Skeletal muscle satellite cell (primary cell): ENCODE measurements at regions not wholly inside any gene's neighbourhood (a gene's known extent, or its start where the extent isn't known, plus 50 kb on each side); places are given as distances from the start of the nearest gene placed in this dataset.
A peak's percentile ranks its signal among the peaks of the same experiment; 100 is the strongest.

Experiments
- H3K27me3 ChIP-seq: 2 replicates; pipeline ENCODE4 v1.7.0; 2013; ENCODE audit warnings: low read length; ENCODE audit not compliant: control insufficient read depth, insufficient read depth
- H3K36me3 ChIP-seq: 2 replicates; pipeline ENCODE4 v1.7.0; 2013; ENCODE audit warnings: mild to moderate bottlenecking, control low read depth, low read length; ENCODE audit not compliant: insufficient read depth
- H3K4me1 ChIP-seq: 2 replicates; pipeline ENCODE4 v1.7.0; 2013; ENCODE audit warnings: low read length; ENCODE audit not compliant: control insufficient read depth, insufficient read depth
- H3K4me2 ChIP-seq: 2 replicates; pipeline ENCODE4 v1.7.0; 2013; ENCODE audit warnings: mild to moderate bottlenecking, low read length
- H3K4me3 ChIP-seq: 2 replicates; pipeline ENCODE4 v1.7.0; 2013; ENCODE audit warnings: low read length
- H3K9ac ChIP-seq: 2 replicates; pipeline ENCODE4 v1.7.0; 2013; ENCODE audit warnings: mild to moderate bottlenecking, low read depth, low read length, moderate library complexity
- H3K9me3 ChIP-seq: replicated peaks from 2 replicates; pipeline ENCODE4 v1.7.0; 2013; ENCODE audit warnings: mild to moderate bottlenecking, control low read depth, low read length

DNA sequence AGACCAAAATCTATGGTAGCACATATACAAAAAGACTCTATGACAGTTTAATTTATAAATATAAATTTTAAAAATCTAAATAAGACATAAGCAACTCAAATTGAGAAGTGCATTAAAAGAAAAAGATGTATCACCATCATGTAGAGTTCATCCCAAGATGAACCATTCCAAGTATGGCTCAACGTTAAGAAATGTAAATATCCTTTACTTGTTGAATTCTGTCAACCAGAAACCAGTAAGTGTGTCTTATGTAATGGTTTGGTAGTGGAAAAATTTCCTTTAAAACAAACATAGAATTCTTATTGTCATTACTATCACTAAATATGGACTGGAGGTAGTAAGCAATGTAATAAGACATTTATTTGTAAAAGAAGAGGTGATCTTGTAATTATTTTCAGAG, 87.3 kb downstream of the YIPF5 start:
- no peaks in the 10 kb centered on the region for H3K36me3 ChIP-seq
- H3K9ac ChIP-seq = no peak overlapping the region
- H3K27me3 ChIP-seq = no peaks in the 10 kb centered on the region
- peaks cover 7% of the 10 kb centered on the region for H3K4me1 ChIP-seq
- no peak overlapping the region for H3K4me3 ChIP-seq
- H3K4me2 ChIP-seq = no peak overlapping the region
- H3K9me3 ChIP-seq = peaks cover 5% of the 10 kb centered on the region

DNA sequence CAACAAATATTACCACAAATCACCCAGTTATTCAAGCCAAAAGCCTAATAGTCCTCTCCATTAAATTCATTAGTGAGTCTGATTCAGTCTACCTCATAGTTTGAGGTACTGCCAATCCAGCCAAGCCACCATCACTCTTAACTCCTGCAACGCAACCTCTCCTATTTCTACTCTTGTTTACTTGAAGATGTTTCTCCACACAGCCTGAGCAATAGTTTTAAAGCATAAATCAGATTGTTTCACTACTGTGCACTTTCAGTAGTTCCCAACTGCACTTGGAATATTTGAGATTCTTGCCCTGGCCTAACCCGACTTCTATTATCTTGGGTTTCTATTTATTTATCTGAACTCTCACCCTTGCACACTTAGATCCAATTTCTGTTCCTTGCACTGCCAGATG, 85.5 kb downstream of the YIPF5 start:
- peaks cover 22% of the 10 kb centered on the region for H3K4me1 ChIP-seq
- no peaks in the 10 kb centered on the region for H3K27me3 ChIP-seq
- H3K4me3 ChIP-seq = no peak overlapping the region
- H3K36me3 ChIP-seq = no peaks in the 10 kb centered on the region
- peaks cover 5% of the 10 kb centered on the region for H3K9me3 ChIP-seq
- H3K4me2 ChIP-seq = no peak overlapping the region
- no peak overlapping the region for H3K9ac ChIP-seq

DNA sequence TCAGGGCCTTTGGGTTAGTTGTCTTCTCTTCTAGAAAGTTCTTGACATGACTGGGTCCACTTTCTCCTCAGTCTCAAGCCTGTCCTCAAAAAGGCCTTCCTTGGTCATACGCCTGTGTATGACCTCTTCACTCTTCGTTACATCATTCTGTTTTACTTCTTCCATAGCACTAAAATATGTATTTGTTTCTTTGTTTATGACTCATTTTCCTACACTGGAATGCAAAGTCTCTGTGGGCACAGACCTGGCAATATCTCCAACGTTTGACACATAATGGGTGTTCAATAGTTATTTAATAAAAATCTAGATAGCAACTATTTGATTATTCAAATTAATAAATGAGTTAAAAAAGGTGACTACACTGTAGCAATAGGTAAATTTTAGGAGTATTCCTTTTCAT, 85.1 kb downstream of the YIPF5 start:
- H3K4me3 ChIP-seq = no peak overlapping the region
- H3K4me1 ChIP-seq = peaks cover 22% of the 10 kb centered on the region
- H3K4me2 ChIP-seq = no peak overlapping the region
- no peak overlapping the region for H3K9ac ChIP-seq
- no peaks in the 10 kb centered on the region for H3K27me3 ChIP-seq
- H3K9me3 ChIP-seq = peaks cover 5% of the 10 kb centered on the region
- H3K36me3 ChIP-seq = no peaks in the 10 kb centered on the region

DNA sequence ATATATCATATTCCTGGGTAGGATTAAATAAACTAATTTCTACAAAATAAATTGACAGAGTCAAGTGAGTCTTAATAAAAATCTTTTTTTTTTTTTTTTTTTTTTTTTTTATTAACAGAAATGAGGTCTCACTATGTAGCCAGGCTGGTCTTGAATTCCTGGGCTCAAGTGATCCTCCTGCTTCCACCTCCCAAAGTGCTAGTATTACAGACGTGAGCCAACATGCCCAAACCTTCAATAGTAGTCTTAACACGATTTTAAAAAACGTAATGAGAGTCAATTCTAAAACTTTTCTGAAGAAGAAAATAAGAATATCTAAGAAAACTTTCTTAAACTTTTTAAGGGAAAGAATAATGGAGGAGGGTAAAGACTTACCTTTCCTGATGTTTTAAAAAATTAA, 84.2 kb downstream of the YIPF5 start:
- Histone ChIP-seq H3K9me3 (peaks cover 5% of the 10 kb centered on the region), H3K36me3 (no peaks in the 10 kb centered on the region), H3K4me2 (no peak overlapping the region), H3K27me3 (no peaks in the 10 kb centered on the region), H3K4me1 (peaks cover 22% of the 10 kb centered on the region), H3K9ac (no peak overlapping the region), H3K4me3 (no peak overlapping the region)

DNA sequence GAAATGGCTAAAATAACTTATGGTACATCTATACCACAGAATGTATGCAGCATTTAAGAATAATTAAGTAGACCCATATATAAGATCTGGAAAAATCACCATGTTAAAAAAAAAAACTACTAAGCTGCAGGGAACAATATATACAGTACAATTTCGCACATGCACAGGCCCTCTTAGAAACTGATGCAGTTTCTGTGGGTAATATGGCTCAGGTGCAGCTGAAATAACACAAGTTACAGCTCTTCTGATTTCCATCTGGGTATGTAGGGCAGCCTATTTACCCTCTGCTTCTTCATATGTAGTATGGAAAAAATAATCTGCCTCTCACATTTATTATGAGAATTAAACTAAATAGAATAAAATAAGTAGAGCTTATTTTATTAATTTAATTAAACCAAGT, 82.9 kb downstream of the YIPF5 start:
- Histone ChIP-seq H3K9me3 (peaks cover under 1% of the 10 kb centered on the region), H3K9ac (no peak overlapping the region), H3K27me3 (no peaks in the 10 kb centered on the region), H3K4me3 (no peak overlapping the region), H3K36me3 (no peaks in the 10 kb centered on the region), H3K4me1 (peaks cover 22% of the 10 kb centered on the region), H3K4me2 (no peak overlapping the region)

DNA sequence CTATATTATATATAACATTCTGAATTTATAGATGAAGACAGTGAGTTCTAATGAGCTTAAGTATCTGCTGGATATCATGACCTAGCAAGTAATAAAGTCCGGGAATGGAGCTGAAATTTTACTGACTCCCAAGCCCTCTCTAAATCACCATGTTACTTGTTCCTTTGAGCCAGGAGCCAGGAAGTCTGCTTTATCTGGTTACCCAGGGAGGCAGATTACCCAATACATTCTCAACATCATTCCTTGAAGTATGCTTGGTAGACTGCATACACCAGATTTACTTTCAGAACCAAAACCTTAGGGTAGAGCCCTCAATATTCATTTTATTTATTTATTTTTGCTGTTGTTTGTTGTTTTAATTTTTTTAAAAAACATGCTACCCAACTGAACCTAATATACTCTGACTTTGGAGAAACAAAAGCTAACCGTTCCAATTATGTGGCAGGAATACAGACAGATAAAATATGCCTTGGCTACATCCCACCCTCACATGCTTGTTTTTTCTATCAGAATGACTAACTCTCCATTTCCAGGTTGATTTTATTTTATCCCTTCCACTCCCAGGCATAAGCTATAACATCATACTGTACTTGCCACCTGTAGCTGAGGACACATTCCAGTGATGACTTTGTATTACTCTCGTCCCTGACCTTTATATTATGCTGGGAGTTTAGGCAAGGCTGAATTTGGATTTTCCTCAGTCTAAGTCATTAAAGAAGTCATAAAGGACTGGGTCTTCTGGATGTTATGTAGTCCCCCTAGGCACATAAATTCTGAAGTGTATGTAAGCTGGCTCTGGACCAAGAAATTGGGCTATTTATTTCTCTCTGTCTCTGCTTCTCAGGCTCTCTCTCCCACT, 82.0 kb downstream of the YIPF5 start:
- Histone ChIP-seq H3K4me3 (no peak overlapping the region), H3K27me3 (no peaks in the 10 kb centered on the region), H3K4me2 (no peak overlapping the region), H3K9me3 (no peaks in the 10 kb centered on the region), H3K9ac (no peak overlapping the region), H3K36me3 (no peaks in the 10 kb centered on the region), H3K4me1 (peaks cover 22% of the 10 kb centered on the region)

DNA sequence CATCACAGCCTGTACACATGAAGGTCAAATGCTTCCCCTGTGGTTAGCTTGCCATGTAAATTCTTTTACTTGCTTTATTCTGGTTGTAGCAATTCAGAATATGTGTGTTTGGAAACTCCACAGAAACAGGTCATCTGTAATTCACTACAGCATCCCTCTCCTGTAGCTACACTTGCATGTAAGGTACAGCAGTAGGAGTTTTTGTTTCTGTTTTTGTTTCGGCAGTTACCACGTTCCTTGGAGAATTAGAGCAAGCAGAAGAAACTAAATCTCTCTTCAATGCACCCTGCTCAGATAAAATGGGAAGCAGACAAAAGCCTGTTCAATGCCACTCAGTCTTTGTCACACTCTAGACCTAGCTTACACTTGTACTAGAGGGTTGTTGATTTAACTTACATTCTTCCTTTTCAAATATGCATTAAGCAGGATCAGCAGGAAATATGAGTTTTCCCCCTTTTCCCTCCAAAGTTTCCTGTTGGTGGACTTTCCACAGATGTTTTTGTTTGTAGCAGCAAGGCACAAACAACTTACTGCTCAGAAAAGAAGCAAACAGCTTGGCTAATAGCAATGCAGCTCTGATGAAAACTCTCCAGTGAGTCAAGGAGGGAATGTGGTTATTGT, 80.9 kb downstream of the YIPF5 start:
- Histone ChIP-seq H3K4me3 (no peak overlapping the region), H3K27me3 (no peaks in the 10 kb centered on the region), H3K4me1 (peaks cover 22% of the 10 kb centered on the region), H3K4me2 (peak overlapping the region; percentile 15), H3K36me3 (no peaks in the 10 kb centered on the region), H3K9ac (no peak overlapping the region), H3K9me3 (no peaks in the 10 kb centered on the region)

DNA sequence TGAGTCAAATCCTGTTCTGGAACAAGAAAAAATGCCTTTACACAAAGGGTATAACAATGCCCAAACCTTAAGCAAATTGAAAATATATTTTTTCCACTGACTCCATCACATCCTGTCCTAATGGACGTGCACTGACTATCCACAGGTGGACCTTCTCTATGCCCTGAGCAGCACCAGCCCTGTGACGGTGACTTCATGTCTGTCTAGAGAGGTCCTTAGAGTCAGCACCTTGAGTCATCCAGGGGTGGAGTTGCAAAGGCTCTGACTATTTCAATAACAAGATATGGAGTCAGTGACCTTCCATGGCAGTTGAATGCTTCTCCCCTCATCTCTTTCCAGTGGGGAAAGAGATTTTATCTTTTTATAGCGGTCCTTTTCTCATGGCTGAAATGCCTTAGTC, 78.0 kb downstream of the YIPF5 start:
- Histone ChIP-seq H3K9me3 (peaks cover 7% of the 10 kb centered on the region), H3K4me3 (no peak overlapping the region), H3K4me2 (no peak overlapping the region), H3K36me3 (no peaks in the 10 kb centered on the region), H3K9ac (no peak overlapping the region), H3K27me3 (no peaks in the 10 kb centered on the region), H3K4me1 (peaks cover 15% of the 10 kb centered on the region)

DNA sequence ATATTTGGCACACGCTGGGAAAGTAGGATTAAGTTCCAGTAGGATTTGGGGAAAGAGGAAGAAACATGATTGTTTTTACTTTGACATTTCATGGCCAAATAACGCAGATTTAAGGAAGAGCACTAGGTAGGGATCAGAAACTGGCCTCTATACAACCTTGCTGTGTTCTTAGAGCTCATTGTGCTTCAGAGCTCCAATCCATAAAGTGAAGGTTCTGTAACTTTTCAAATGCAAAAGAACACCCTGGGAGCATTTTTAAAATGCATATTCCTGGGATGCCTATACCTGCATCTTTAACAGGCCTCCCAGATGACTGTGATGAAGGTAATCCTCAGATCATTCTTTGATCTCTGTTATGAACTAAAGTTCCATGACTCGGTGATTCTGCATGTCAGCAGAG, 77.1 kb downstream of the YIPF5 start:
- Histone ChIP-seq H3K9me3 (peaks cover 7% of the 10 kb centered on the region), H3K4me3 (no peak overlapping the region), H3K4me1 (peaks cover 14% of the 10 kb centered on the region), H3K36me3 (no peaks in the 10 kb centered on the region), H3K4me2 (no peak overlapping the region), H3K9ac (no peak overlapping the region), H3K27me3 (no peaks in the 10 kb centered on the region)

DNA sequence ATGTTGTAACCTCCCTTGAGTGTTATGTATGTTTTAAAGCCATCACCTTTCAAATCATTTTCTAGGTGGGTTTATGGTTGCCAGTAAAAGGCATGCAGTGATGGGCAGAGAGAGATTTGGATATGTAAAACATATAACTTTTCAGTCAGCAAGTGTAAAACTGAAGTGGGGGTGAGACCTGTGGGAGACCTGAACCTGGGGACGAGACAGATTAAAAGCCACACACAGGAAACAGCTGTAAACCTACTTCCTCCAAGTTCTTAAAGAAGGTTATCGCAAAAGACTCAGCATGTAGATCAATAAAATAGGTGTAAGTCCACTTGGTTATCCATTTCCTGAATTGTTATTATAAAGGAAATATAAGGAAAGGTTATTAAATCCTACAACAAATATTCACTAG, 76.6 kb downstream of the YIPF5 start:
- peaks cover 7% of the 10 kb centered on the region for H3K9me3 ChIP-seq
- no peak overlapping the region for H3K4me2 ChIP-seq
- H3K4me3 ChIP-seq = no peak overlapping the region
- no peak overlapping the region for H3K9ac ChIP-seq
- H3K4me1 ChIP-seq = peaks cover 9% of the 10 kb centered on the region
- H3K27me3 ChIP-seq = no peaks in the 10 kb centered on the region
- no peaks in the 10 kb centered on the region for H3K36me3 ChIP-seq

DNA sequence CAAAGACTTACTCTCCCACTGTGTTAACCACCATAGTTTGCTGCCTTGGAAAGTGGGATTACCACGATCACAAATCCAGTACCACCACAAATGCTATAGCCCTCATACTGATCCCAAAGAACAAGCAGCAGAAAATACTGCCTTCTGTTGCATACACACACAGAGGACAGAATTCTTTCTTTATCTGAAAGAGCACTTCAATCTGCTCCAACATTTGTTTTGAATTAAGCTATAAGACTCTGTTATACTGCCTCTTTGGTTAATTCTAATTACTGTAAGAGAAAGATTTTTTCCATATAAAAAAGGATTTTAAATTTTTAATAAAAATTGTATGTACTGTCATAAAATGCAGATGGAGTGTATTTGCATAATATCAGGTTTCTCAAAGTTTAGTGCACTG, 69.8 kb downstream of the YIPF5 start:
- no peaks in the 10 kb centered on the region for H3K27me3 ChIP-seq
- no peak overlapping the region for H3K4me3 ChIP-seq
- no peak overlapping the region for H3K4me2 ChIP-seq
- no peaks in the 10 kb centered on the region for H3K36me3 ChIP-seq
- peaks cover 11% of the 10 kb centered on the region for H3K4me1 ChIP-seq
- peaks cover 3% of the 10 kb centered on the region for H3K9me3 ChIP-seq
- no peak overlapping the region for H3K9ac ChIP-seq

DNA sequence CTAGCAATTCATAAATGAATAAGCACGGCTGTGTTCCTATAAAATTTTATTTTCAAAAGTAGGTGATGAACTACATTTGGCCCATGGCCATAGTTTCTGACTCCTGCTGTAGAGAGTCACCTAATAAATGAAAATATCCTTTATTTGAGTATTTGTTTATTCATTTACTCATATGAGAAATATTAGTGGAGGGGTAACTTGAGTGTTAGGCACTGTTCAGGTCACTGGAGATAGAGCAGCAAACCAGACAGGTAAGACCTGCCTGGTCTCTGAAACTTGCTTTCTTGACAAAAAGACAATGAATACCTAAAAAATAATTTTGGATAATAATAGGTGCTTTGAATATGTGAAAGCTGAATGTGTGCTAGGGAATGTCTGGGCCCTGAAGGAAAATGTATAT, 68.8 kb downstream of the YIPF5 start:
- no peak overlapping the region for H3K4me3 ChIP-seq
- no peak overlapping the region for H3K4me2 ChIP-seq
- H3K27me3 ChIP-seq = no peaks in the 10 kb centered on the region
- peaks cover 11% of the 10 kb centered on the region for H3K4me1 ChIP-seq
- H3K36me3 ChIP-seq = no peaks in the 10 kb centered on the region
- no peaks in the 10 kb centered on the region for H3K9me3 ChIP-seq
- no peak overlapping the region for H3K9ac ChIP-seq
